C4-2B (cell line): ENCODE measurements at regions not wholly inside any gene's neighbourhood (a gene's known extent, or its start where the extent isn't known, plus 50 kb on each side); places are given as distances from the start of the nearest gene placed in this dataset.

ENCODE experiments used
- H3K27ac ChIP-seq: fragments of 450-650 bp; 2 replicates; pipeline ENCODE4 v1.5.1; 2017
- CTCF ChIP-seq: fragments of 450-650 bp; conservative IDR thresholded peaks from 2 replicates; pipeline ENCODE4 v1.5.1; 2017; ENCODE audit warnings: mild to moderate bottlenecking
- ZFX ChIP-seq: fragments of 450-650 bp; IDR thresholded peaks from 2 replicates; pipeline ENCODE4 v1.6.1; 2017

- TF ChIP-seq CTCF (no peak), ZFX (no peak)
- no peak overlapping the region for H3K27ac ChIP-seq
Observed at GRCh38 chr17:52841971-52842370, 683.5 kb upstream of the CA10 start.

- no peak overlapping the region for H3K27ac ChIP-seq
- TF ChIP-seq ZFX (no peak), CTCF (no peak)
Observed at GRCh38 chr17:52837492-52837891, 679.0 kb upstream of the CA10 start.

GRCh38 chr17:52831536-52831935 lies 673.0 kb upstream of the CA10 start:
- no peak overlapping the region for H3K27ac ChIP-seq
- no peak for TF ChIP-seq ZFX
- no peak for TF ChIP-seq CTCF

DNA sequence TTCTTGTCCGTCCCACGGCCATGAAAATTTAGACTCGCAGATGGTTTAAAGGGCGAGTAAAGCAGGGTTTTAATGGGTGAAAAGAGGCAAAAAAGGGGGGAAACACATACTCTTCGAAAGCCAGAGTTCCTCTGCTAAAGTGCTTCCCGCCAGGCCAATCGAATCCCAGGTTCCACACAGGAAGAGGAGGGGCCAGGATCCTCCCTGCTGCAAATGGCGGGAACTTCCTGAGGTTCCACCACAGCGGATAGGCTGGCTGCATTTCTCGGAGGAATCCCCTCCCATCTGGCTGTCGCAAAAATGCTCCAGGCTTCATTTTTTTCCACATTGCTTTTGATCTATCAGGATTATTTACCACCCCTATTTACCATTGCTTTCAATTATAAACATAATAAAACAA lies 670.1 kb upstream of the CA10 start:
- TF ChIP-seq ZFX (no peak), CTCF (no peak)
- no peak overlapping the region for H3K27ac ChIP-seq

GRCh38 chr17:52827526-52827925 lies 669.0 kb upstream of the CA10 start:
- H3K27ac ChIP-seq: no peak overlapping the region
- no peak for TF ChIP-seq ZFX
- TF ChIP-seq CTCF: no peak

- TF ChIP-seq CTCF (no peak), ZFX (no peak)
- H3K27ac ChIP-seq: no peak overlapping the region
Observed at GRCh38 chr17:52824542-52824941, 666.0 kb upstream of the CA10 start.

DNA sequence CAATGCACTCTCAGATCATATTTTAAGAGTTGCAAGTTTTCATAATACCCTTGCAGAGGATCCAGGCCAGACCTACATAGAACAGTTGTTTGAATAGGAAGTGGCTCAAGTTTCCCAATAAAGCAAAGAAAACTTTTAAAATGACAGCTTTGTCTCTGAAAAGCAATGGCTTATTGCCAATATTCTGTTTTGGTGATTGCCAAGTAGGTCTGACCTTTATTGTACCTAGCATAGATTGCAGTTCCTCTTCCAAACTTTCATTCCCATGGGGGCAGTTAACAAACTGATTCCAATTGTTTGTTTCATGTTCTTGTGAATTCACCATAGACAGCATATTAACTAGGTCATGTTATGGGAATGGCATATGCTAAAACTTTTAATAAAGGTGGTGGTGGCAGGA lies 664.6 kb upstream of the CA10 start:
- no peak for TF ChIP-seq CTCF
- TF ChIP-seq ZFX: no peak
- no peak overlapping the region for H3K27ac ChIP-seq
